Muscle of back (tissue), 3 donors: ENCODE measurements at regions not wholly inside any gene's neighbourhood (a gene's known extent, or its start where the extent isn't known, plus 50 kb on each side); places are given as distances from the start of the nearest gene placed in this dataset.
"Not testable (repeated sequence)": the region's sequence is repeated elsewhere in the genome, so short reads cannot be mapped to it uniquely, and the experiment has no call there.

ENCODE experiments used
- DNase-seq, 3 donors: peaks; one replicate each; pipeline versions ENCODE4 v3.0.0 to v3.0.0-alpha.2; 2013

- DNase-seq: no peak
Measured at GRCh38 chr10:8280946-8281345, 226.5 kb downstream of the GATA3 start.

- DNase-seq: no peak
Measured at GRCh38 chr10:8282340-8282739, 227.9 kb downstream of the GATA3 start.

- no peak for DNase-seq
Measured at GRCh38 chr10:8283166-8283905, 228.8 kb downstream of the GATA3 start.

GRCh38 chr10:8283986-8284385, 229.5 kb downstream of the GATA3 start:
- DNase-seq: no peak

- DNase-seq: not testable (repeated sequence)
Measured at GRCh38 chr10:8285970-8286369, 231.5 kb downstream of the GATA3 start.

- DNase-seq: no peak
Measured at GRCh38 chr10:8288600-8288999, 234.1 kb downstream of the GATA3 start.

- no peak for DNase-seq
Measured at GRCh38 chr10:8289186-8289924, 234.9 kb downstream of the GATA3 start.

- DNase-seq: no peak
Measured at GRCh38 chr10:8294779-8295178, 240.3 kb downstream of the GATA3 start.

GRCh38 chr10:8295311-8295710, 240.8 kb downstream of the GATA3 start:
- no peak for DNase-seq

GRCh38 chr10:8296090-8296733, 241.7 kb downstream of the GATA3 start:
- no peak for DNase-seq

GRCh38 chr10:8296734-8297101, 242.2 kb downstream of the GATA3 start:
- no peak for DNase-seq

- DNase-seq: no peak
Measured at GRCh38 chr10:8297107-8297506, 242.6 kb downstream of the GATA3 start.

- DNase-seq: no peak
Measured at GRCh38 chr10:8297959-8298358, 243.5 kb downstream of the GATA3 start.

- no peak for DNase-seq
Measured at GRCh38 chr10:8298896-8299570, 244.5 kb downstream of the GATA3 start.

- no peak for DNase-seq
Measured at GRCh38 chr10:8300925-8301324, 246.4 kb downstream of the GATA3 start.

- DNase-seq: no peak
Measured at GRCh38 chr10:8301333-8301732, 246.8 kb downstream of the GATA3 start.

- DNase-seq: no peak
Measured at GRCh38 chr10:8301831-8302230, 247.3 kb downstream of the GATA3 start.

- no peak for DNase-seq
Measured at GRCh38 chr10:8302565-8302964, 248.1 kb downstream of the GATA3 start.

- DNase-seq: no peak
Measured at GRCh38 chr10:8304861-8305260, 250.4 kb downstream of the GATA3 start.

GRCh38 chr10:8305876-8306652, 251.6 kb downstream of the GATA3 start:
- peak in 1 of 3 donors; percentile 5 for DNase-seq

GRCh38 chr10:8306685-8307364, 252.3 kb downstream of the GATA3 start:
- DNase-seq: no peak
